NCI-H128 (cell line): ENCODE measurements at regions not wholly inside any gene's neighbourhood (a gene's known extent, or its start where the extent isn't known, plus 50 kb on each side); places are given as distances from the start of the nearest gene placed in this dataset.
"Not testable (repeated sequence)": the region's sequence is repeated elsewhere in the genome, so short reads cannot be mapped to it uniquely, and the experiment has no call there.

Experiments used
- DNase-seq: peaks from one replicate; lab custom pipeline; 2025; ENCODE audit not compliant: unreplicated experiment; lab: John Stamatoyannopoulos, UW

GRCh38 chr7:84880326-84880997, 306.4 kb downstream of the SEMA3D start:
- not testable (repeated sequence) for DNase-seq

- no peak for DNase-seq
Measured at GRCh38 chr7:84879570-84880325, 307.1 kb downstream of the SEMA3D start.

- DNase-seq: no peak
Measured at GRCh38 chr7:84877943-84878570, 308.8 kb downstream of the SEMA3D start.

GRCh38 chr7:84876061-84876821, 310.6 kb downstream of the SEMA3D start:
- no peak for DNase-seq

GRCh38 chr7:84865560-84865959, 321.3 kb downstream of the SEMA3D start:
- no peak for DNase-seq

- no peak for DNase-seq
Measured at GRCh38 chr7:84857336-84857735, 329.5 kb downstream of the SEMA3D start.

GRCh38 chr7:84855758-84856157, 331.1 kb downstream of the SEMA3D start:
- DNase-seq: no peak

- not testable (repeated sequence) for DNase-seq
Measured at GRCh38 chr7:84848974-84849372, 337.9 kb downstream of the SEMA3D start.

GRCh38 chr7:84848219-84848973, 338.5 kb downstream of the SEMA3D start:
- DNase-seq: no peak

GRCh38 chr7:84847790-84848189, 339.1 kb downstream of the SEMA3D start:
- DNase-seq: no peak

GRCh38 chr7:84847038-84847437, 339.8 kb downstream of the SEMA3D start:
- DNase-seq: no peak

- DNase-seq: no peak
Measured at GRCh38 chr7:84845971-84846370, 340.9 kb downstream of the SEMA3D start.

- DNase-seq: no peak
Measured at GRCh38 chr7:84844771-84845170, 342.1 kb downstream of the SEMA3D start.

- DNase-seq: no peak
Measured at GRCh38 chr7:84841809-84842208, 345.0 kb downstream of the SEMA3D start.

GRCh38 chr7:84838857-84839256, 348.0 kb downstream of the SEMA3D start:
- DNase-seq: no peak

- DNase-seq: no peak
Measured at GRCh38 chr7:84837405-84837804, 349.5 kb downstream of the SEMA3D start.

- DNase-seq: no peak
Measured at GRCh38 chr7:84829719-84830118, 357.1 kb downstream of the SEMA3D start.

- no peak for DNase-seq
Measured at GRCh38 chr7:84824057-84824651, 362.7 kb downstream of the SEMA3D start.

GRCh38 chr7:84823530-84823929, 363.3 kb downstream of the SEMA3D start:
- DNase-seq: no peak

GRCh38 chr7:84822941-84823510, 363.8 kb downstream of the SEMA3D start:
- no peak for DNase-seq
